PFSK-1 (cell line): ENCODE measurements at regions not wholly inside any gene's neighbourhood (a gene's known extent, or its start where the extent isn't known, plus 50 kb on each side); places are given as distances from the start of the nearest gene placed in this dataset.

Experiments used
- POLR2AphosphoS5 ChIP-seq: IDR thresholded peaks from 2 replicates; pipeline ENCODE4 v1.6.1; 2012; ENCODE audit warnings: low read depth, mild to moderate bottlenecking, control low read depth, low read length, moderate library complexity
- REST ChIP-seq, 2 experiments: IDR thresholded peaks; 2 replicates each; pipeline versions ENCODE4 v1.6.1 to v1.8.0; 2011 to 2012; ENCODE audit warnings: low read depth in 2 of 2, low read length in 2 of 2, control low read depth in 1 of 2, inconsistent platforms in 1 of 2, mild to moderate bottlenecking in 1 of 2, moderate library complexity in 1 of 2; ENCODE audit not compliant: insufficient read depth in 1 of 2
- SIN3A ChIP-seq: IDR thresholded peaks from 2 replicates; pipeline ENCODE4 v1.6.1; 2012; ENCODE audit warnings: mild to moderate bottlenecking, low read length, moderate library complexity, borderline replicate concordance; ENCODE audit not compliant: insufficient read depth
- TAF1 ChIP-seq: IDR thresholded peaks from 2 replicates; pipeline ENCODE4 v1.6.1; 2012; ENCODE audit warnings: low read length, control low read depth, borderline replicate concordance; ENCODE audit not compliant: insufficient read depth

- TF ChIP-seq TAF1 (no peak), POLR2AphosphoS5 (no peak), REST (IDR thresholded peaks at IDR 0.05; ENCODE audit: insufficient read depth in 1 of 2, low read depth in 2 of 2, low read length in 2 of 2) (no peak), SIN3A (no peak)
Measured at GRCh38 chr2:103977241-103977640, 876.7 kb upstream of the POU3F3 start.
